Mesenchymal stem cell (in vitro differentiated cells and primary cell): ENCODE measurements at regions not wholly inside any gene's neighbourhood (a gene's known extent, or its start where the extent isn't known, plus 50 kb on each side); places are given as distances from the start of the nearest gene placed in this dataset.

ENCODE experiments used
- DNase-seq: peaks from one replicate; pipeline ENCODE4 v3.0.0-alpha.2; 2013
- H2AFZ ChIP-seq: one replicate; pipeline ENCODE4 v1.6.1; 2013; ENCODE audit warnings: low read depth, mild to moderate bottlenecking, control low read depth, inconsistent platforms, low read length, moderate library complexity
- H2AK5ac ChIP-seq: 2 replicates; pipeline ENCODE4 v1.6.1; 2013; ENCODE audit warnings: low read length, moderate library complexity, mild to moderate bottlenecking, inconsistent platforms; ENCODE audit not compliant: severe bottlenecking
- H2BK120ac ChIP-seq: one replicate; pipeline ENCODE4 v1.6.1; 2013; ENCODE audit warnings: low read depth, mild to moderate bottlenecking, inconsistent platforms, low read length, moderate library complexity
- H2BK12ac ChIP-seq, 2 experiments: one replicate each; pipeline ENCODE4 v1.6.1; 2013; ENCODE audit warnings: inconsistent platforms in 2 of 2, low read length in 2 of 2, mild to moderate bottlenecking in 2 of 2, moderate library complexity in 2 of 2, control low read depth in 1 of 2
- H2BK15ac ChIP-seq: one replicate; pipeline ENCODE4 v1.6.1; 2013; ENCODE audit warnings: mild to moderate bottlenecking, low read depth, inconsistent platforms; ENCODE audit not compliant: poor library complexity, severe bottlenecking
- H2BK5ac ChIP-seq: 2 replicates; pipeline ENCODE4 v1.6.1; 2013; ENCODE audit warnings: low read depth, mild to moderate bottlenecking, low read length, control low read depth, inconsistent platforms; ENCODE audit not compliant: poor library complexity, severe bottlenecking
- H3K14ac ChIP-seq, 2 experiments: one replicate each; pipeline ENCODE4 v1.6.1; 2013; ENCODE audit warnings: inconsistent platforms in 2 of 2, low read length in 2 of 2, control low read depth in 1 of 2, mild to moderate bottlenecking in 1 of 2, moderate library complexity in 1 of 2
- H3K18ac ChIP-seq, 2 experiments: one replicate each; pipeline ENCODE4 v1.6.1; 2013; ENCODE audit warnings: inconsistent platforms in 2 of 2, low read length in 2 of 2, control low read depth in 1 of 2, low read depth in 1 of 2, mild to moderate bottlenecking in 1 of 2
- H3K23ac ChIP-seq, 2 experiments: one replicate each; pipeline ENCODE4 v1.6.1; 2013; ENCODE audit warnings: inconsistent platforms in 2 of 2, low read length in 2 of 2, mild to moderate bottlenecking in 2 of 2, moderate library complexity in 2 of 2, control low read depth in 1 of 2
- H3K27ac ChIP-seq: 2 replicates; pipeline ENCODE4 v1.5.1; 2013; ENCODE audit warnings: mild to moderate bottlenecking, moderate library complexity, low read length, control low read depth, inconsistent platforms; ENCODE audit not compliant: poor library complexity, severe bottlenecking
- H3K27me3 ChIP-seq, 2 experiments: 2 replicates each; pipeline versions ENCODE4 v1.6.1 to v1.7.0; 2013; ENCODE audit warnings: low read length in 2 of 2, mild to moderate bottlenecking in 2 of 2, moderate library complexity in 2 of 2, control low read depth in 1 of 2, inconsistent platforms in 1 of 2; ENCODE audit not compliant: control insufficient read depth in 1 of 2, insufficient read depth in 1 of 2
- H3K36me3 ChIP-seq, 2 experiments: 2 replicates each; pipeline versions ENCODE4 v1.6.1 to v1.7.0; 2013; ENCODE audit warnings: low read length in 2 of 2, control low read depth in 1 of 2, inconsistent platforms in 1 of 2, low read depth in 1 of 2, mild to moderate bottlenecking in 1 of 2; ENCODE audit not compliant: insufficient read depth in 2 of 2, control insufficient read depth in 1 of 2
- H3K4ac ChIP-seq, 2 experiments: one replicate each; pipeline ENCODE4 v1.6.1; 2013; ENCODE audit warnings: inconsistent platforms in 2 of 2, low read length in 2 of 2, mild to moderate bottlenecking in 2 of 2, moderate library complexity in 2 of 2, control low read depth in 1 of 2, low read depth in 1 of 2
- H3K4me1 ChIP-seq: 2 replicates; pipeline ENCODE4 v1.6.1; 2013; ENCODE audit warnings: low read depth, low read length, control low read depth; ENCODE audit not compliant: control insufficient read depth, insufficient read depth
- H3K4me2 ChIP-seq: 2 replicates; pipeline ENCODE4 v1.6.1; 2013; ENCODE audit warnings: low read length, mild to moderate bottlenecking, inconsistent platforms; ENCODE audit not compliant: poor library complexity, severe bottlenecking
- H3K4me3 ChIP-seq, 2 experiments: 2 replicates each; pipeline versions ENCODE4 v1.5.1 to v1.7.0; 2013; ENCODE audit warnings: low read length in 2 of 2, mild to moderate bottlenecking in 2 of 2, control low read depth in 1 of 2, low read depth in 1 of 2; ENCODE audit not compliant: insufficient read depth in 1 of 2
- H3K79me1 ChIP-seq: replicated peaks from 2 replicates; pipeline ENCODE4 v1.6.1; 2013; ENCODE audit warnings: mild to moderate bottlenecking, control low read depth, low read length, inconsistent platforms; ENCODE audit not compliant: poor library complexity, severe bottlenecking
- H3K9ac ChIP-seq: 2 replicates; pipeline ENCODE4 v1.7.0; 2013; ENCODE audit warnings: mild to moderate bottlenecking, low read length, moderate library complexity
- H3K9me3 ChIP-seq: 2 replicates; pipeline ENCODE4 v1.7.0; 2013; ENCODE audit warnings: mild to moderate bottlenecking, low read length; ENCODE audit not compliant: control insufficient read depth
- H4K8ac ChIP-seq: one replicate; pipeline ENCODE4 v1.6.1; 2013; ENCODE audit warnings: inconsistent platforms, mild to moderate bottlenecking, low read length, moderate library complexity
- H4K91ac ChIP-seq: one replicate; pipeline ENCODE4 v1.6.1; 2013; ENCODE audit warnings: mild to moderate bottlenecking, low read length, inconsistent platforms
- WGBS: methylation state at CpG from one replicate; pipeline ENCODE4 v1.1.7; 2013; ENCODE audit warnings: mixed read lengths; 5-methylcytosine and 5-hydroxymethylcytosine counted together

- Histone ChIP-seq H3K9ac (no peak overlapping the region), H2BK5ac (no peak overlapping the region), H2AK5ac (no peak overlapping the region), H2BK120ac (no peak overlapping the region), H3K23ac (no peak overlapping the region), H3K4me1 (no peaks in the 10 kb centered on the region), H2AFZ (no peak overlapping the region), H3K79me1 (no peaks in the 10 kb centered on the region), H2BK15ac (no peak overlapping the region), H3K14ac (no peak overlapping the region), H4K91ac (no peak overlapping the region), H3K4me3 (no peak overlapping the region), H3K27ac (no peak overlapping the region), H2BK12ac (no peak overlapping the region), H3K18ac (no peak overlapping the region), H3K27me3 (no peaks in the 10 kb centered on the region), H3K9me3 (peaks cover 11% of the 10 kb centered on the region), H3K4ac (no peak overlapping the region), H3K36me3 (no peaks in the 10 kb centered on the region), H4K8ac (no peak overlapping the region), H3K4me2 (no peak overlapping the region)
- 68% methylated on average over 4 of the region's 4 CpGs for WGBS
- no peak for DNase-seq
Measured at GRCh38 chr5:3999929-4000328, 404.3 kb downstream of the IRX1 start.

GRCh38 chr5:4001004-4001403 is 405.4 kb downstream of the IRX1 start:
- no peak overlapping the region for H3K18ac ChIP-seq
- H2BK12ac ChIP-seq = no peak overlapping the region
- H3K23ac ChIP-seq = no peak overlapping the region
- H3K27ac ChIP-seq = no peak overlapping the region
- H3K4ac ChIP-seq = no peak overlapping the region
- no peaks in the 10 kb centered on the region for H3K79me1 ChIP-seq
- H3K9ac ChIP-seq = no peak overlapping the region
- no peak overlapping the region for H3K14ac ChIP-seq
- H3K27me3 ChIP-seq = no peaks in the 10 kb centered on the region
- H2BK15ac ChIP-seq = no peak overlapping the region
- H3K9me3 ChIP-seq = peaks cover 6% of the 10 kb centered on the region
- no peak overlapping the region for H2BK5ac ChIP-seq
- H3K4me2 ChIP-seq = no peak overlapping the region
- no peak overlapping the region for H2AK5ac ChIP-seq
- no peak overlapping the region for H4K8ac ChIP-seq
- H4K91ac ChIP-seq = no peak overlapping the region
- H3K4me3 ChIP-seq = no peak overlapping the region
- no peaks in the 10 kb centered on the region for H3K4me1 ChIP-seq
- no peak overlapping the region for H2AFZ ChIP-seq
- H2BK120ac ChIP-seq = no peak overlapping the region
- no peak for DNase-seq
- no peaks in the 10 kb centered on the region for H3K36me3 ChIP-seq
- WGBS = 68% methylated on average over 12 of the region's 12 CpGs

- no peak overlapping the region for H3K4ac ChIP-seq
- no peak overlapping the region for H2BK12ac ChIP-seq
- H4K8ac ChIP-seq = no peak overlapping the region
- H3K27ac ChIP-seq = no peak overlapping the region
- H3K79me1 ChIP-seq = no peaks in the 10 kb centered on the region
- H3K14ac ChIP-seq = no peak overlapping the region
- H3K4me1 ChIP-seq = no peaks in the 10 kb centered on the region
- H2BK15ac ChIP-seq = no peak overlapping the region
- no peak overlapping the region for H2BK120ac ChIP-seq
- peaks cover 6% of the 10 kb centered on the region for H3K9me3 ChIP-seq
- 62% methylated on average over 10 of the region's 10 CpGs for WGBS
- no peaks in the 10 kb centered on the region for H3K36me3 ChIP-seq
- no peak overlapping the region for H2AK5ac ChIP-seq
- H3K18ac ChIP-seq = no peak overlapping the region
- H4K91ac ChIP-seq = no peak overlapping the region
- H3K23ac ChIP-seq = no peak overlapping the region
- H3K27me3 ChIP-seq = no peaks in the 10 kb centered on the region
- no peak overlapping the region for H3K9ac ChIP-seq
- no peak overlapping the region for H3K4me3 ChIP-seq
- H2AFZ ChIP-seq = no peak overlapping the region
- DNase-seq = no peak
- H3K4me2 ChIP-seq = no peak overlapping the region
- no peak overlapping the region for H2BK5ac ChIP-seq
Measured at GRCh38 chr5:4001758-4002533, 406.3 kb downstream of the IRX1 start.

- H3K79me1 ChIP-seq = no peaks in the 10 kb centered on the region
- H3K23ac ChIP-seq = no peak overlapping the region
- no peak overlapping the region for H2BK120ac ChIP-seq
- no peak for DNase-seq
- no peaks in the 10 kb centered on the region for H3K36me3 ChIP-seq
- H2BK15ac ChIP-seq = no peak overlapping the region
- no peaks in the 10 kb centered on the region for H3K9me3 ChIP-seq
- no peak overlapping the region for H2AFZ ChIP-seq
- H3K18ac ChIP-seq = no peak overlapping the region
- no peaks in the 10 kb centered on the region for H3K27me3 ChIP-seq
- no peak overlapping the region for H2BK12ac ChIP-seq
- H3K4me3 ChIP-seq = no peak overlapping the region
- H3K27ac ChIP-seq = no peak overlapping the region
- 80% methylated on average over 11 of the region's 11 CpGs for WGBS
- no peak overlapping the region for H3K9ac ChIP-seq
- H3K14ac ChIP-seq = no peak overlapping the region
- no peak overlapping the region for H3K4ac ChIP-seq
- no peak overlapping the region for H4K91ac ChIP-seq
- H3K4me1 ChIP-seq = no peaks in the 10 kb centered on the region
- no peak overlapping the region for H2AK5ac ChIP-seq
- H4K8ac ChIP-seq = no peak overlapping the region
- H2BK5ac ChIP-seq = no peak overlapping the region
- H3K4me2 ChIP-seq = no peak overlapping the region
Measured at GRCh38 chr5:4005335-4005734, 409.7 kb downstream of the IRX1 start.
